Suprapubic skin (tissue), 3 donors: ENCODE measurements at regions not wholly inside any gene's neighbourhood (a gene's known extent, or its start where the extent isn't known, plus 50 kb on each side); places are given as distances from the start of the nearest gene placed in this dataset.

Experiments used
- CTCF ChIP-seq, 2 donors: fragments of 200-600 bp in 1 of 2; fragments of 450-650 bp in 1 of 2; sonication (generic) in 1 of 2; IDR thresholded peaks; one replicate each; pipeline ENCODE4 v1.5.1; 2016 to 2019; ENCODE audit warnings: antibody characterized with exemption in 2 of 2, mild to moderate bottlenecking in 1 of 2, moderate library complexity in 1 of 2
- POLR2A ChIP-seq, 2 donors: fragments of 450-650 bp; IDR thresholded peaks; one replicate each; pipeline ENCODE4 v1.6.1; 2017; ENCODE audit warnings: antibody characterized with exemption in 2 of 2, mild to moderate bottlenecking in 2 of 2, moderate library complexity in 2 of 2

- TF ChIP-seq CTCF (IDR thresholded peaks at IDR 0.05) (no peak), POLR2A (IDR thresholded peaks at IDR 0.05) (no peak)
Observed at GRCh38 chr20:20859510-20859909, 147.1 kb upstream of the RALGAPA2 start.
